NK-92 (cell line): ENCODE measurements at regions not wholly inside any gene's neighbourhood (a gene's known extent, or its start where the extent isn't known, plus 50 kb on each side); places are given as distances from the start of the nearest gene placed in this dataset.

Experiments
- DNase-seq: peaks from one replicate; lab custom pipeline; 2025; ENCODE audit not compliant: unreplicated experiment; lab: John Stamatoyannopoulos, UW

GRCh38 chr3:46114323-46114988 lies 87.2 kb upstream of the XCR1 start:
- DNase-seq, result no peak

- DNase-seq, result no peak
Observed at GRCh38 chr3:46113608-46114007, 86.3 kb upstream of the XCR1 start.

- DNase-seq, result no peak
Observed at GRCh38 chr3:46112984-46113383, 85.7 kb upstream of the XCR1 start.

- no peak for DNase-seq
Observed at GRCh38 chr3:46112296-46112695, 85.0 kb upstream of the XCR1 start.

DNA sequence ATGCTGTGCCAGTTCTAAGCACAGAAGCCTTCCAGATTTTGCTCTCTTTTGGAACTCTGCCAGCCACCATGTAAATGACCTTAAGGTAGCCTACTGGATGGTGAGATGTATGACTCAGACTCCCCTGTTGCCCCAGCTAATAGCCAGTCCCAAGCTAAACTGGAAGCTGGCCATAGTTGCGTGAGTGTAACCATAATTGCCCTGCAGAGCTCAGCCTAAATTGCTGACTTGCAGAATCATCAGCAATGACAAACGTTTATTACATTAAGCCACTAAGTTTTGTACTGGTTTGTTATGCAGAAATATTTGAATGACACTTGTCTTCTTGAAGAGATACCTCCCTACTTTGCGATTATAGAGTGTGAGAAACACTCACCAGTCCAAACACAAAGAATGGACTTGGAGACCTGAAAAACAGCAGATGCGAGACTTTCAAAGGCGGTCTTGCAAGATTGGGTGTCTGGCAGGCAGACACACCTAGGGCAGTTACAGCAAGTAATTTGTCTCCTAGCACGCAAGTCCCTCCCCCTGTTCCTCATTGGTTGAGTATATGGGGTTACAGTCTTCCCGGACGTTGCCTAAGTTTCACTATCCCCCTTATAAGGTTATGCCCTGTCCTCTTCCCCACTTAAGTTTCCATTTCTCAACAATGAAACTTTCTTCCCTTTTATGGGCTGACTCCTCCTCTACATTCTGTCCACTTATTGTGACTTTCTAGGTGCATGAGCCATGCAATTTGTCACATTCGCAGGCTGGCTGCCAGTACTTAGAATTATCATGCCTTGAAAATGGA lies 83.6 kb upstream of the XCR1 start:
- DNase-seq, result no peak

DNA sequence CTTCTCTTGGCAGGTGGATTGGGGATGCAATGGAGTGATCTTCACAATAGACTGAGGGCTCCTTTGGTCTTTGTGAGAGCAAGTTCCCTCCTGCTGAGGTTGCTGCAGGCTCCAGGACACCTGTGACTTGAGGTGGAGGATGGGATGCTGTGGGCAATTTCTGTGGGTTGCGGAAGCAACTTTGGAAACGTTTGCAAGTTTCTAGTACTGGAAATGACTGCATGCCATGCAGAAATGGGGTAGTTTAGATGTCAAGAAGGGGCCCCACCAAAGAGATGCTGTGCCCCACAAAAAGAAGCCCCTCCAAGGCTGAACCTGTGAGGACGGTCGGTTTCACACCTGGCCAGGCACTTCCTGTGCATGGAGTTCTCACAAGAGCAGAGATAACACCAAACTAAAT lies 80.4 kb upstream of the XCR1 start:
- no peak for DNase-seq

GRCh38 chr3:46105306-46105919 lies 78.1 kb upstream of the XCR1 start:
- no peak for DNase-seq

- DNase-seq, result no peak
Observed at GRCh38 chr3:46104706-46105105, 77.4 kb upstream of the XCR1 start.

DNA sequence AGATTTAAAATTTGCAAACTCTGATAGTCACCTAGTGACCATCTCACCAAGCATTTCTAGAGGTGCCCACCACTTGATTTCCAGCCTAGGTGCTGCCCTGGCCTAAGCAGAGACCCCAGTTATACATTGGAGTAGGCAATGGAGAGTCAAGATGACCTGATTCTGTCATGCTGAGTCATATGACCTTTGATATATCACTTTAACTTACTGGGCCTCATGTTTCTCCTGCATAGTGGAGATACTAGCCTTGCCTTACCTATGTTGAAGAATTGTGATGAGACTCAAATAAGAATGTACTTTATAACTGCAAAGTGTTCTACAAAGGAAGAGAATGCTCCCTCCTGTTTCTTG lies 75.5 kb upstream of the XCR1 start:
- no peak for DNase-seq

- no peak for DNase-seq
Observed at GRCh38 chr3:46102059-46102779, 74.9 kb upstream of the XCR1 start.

- DNase-seq, result no peak
Observed at GRCh38 chr3:46100812-46101211, 73.5 kb upstream of the XCR1 start.

DNA sequence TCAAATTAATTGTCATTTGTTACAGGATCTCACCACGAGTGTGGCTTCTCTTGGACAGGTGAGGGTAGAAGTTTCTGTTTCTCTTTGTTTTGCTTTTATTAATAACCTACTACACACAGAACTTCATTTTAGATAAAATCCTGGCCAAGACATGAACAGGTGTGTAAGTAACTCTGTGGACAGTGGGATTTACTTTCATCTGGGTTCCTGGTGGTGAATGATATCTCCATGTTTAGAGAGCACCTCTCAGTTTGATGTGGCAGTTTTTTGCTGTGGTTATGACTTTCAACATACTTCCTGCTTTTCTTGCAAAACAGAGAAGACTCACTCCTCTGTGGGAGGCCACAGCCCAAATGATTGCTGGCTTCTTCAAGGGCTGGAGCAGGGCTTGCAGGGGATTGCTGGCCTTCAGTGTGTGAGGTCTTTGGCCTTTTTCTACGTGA lies 71.1 kb upstream of the XCR1 start:
- no peak for DNase-seq

GRCh38 chr3:46097691-46098241 lies 70.5 kb upstream of the XCR1 start:
- no peak for DNase-seq

DNA sequence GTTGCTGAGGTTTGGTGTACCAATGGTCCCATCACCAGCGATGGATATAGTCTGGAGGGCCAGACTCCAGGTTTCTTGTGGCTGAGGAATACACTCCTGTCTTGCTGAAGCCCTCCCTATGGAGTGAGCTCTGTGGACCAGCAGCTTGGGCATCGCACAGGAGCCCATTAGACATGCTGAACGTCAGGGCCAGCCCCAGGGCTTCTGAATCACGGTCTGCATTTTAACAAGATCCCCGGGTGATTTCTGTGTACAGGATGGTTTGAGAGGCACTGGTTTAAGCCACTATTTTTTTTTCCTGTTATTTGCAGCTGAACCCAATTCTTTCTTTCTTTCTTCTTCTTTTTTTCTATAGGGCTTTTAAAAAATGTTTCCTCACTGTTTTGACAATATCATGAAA lies 69.5 kb upstream of the XCR1 start:
- no peak for DNase-seq

DNA sequence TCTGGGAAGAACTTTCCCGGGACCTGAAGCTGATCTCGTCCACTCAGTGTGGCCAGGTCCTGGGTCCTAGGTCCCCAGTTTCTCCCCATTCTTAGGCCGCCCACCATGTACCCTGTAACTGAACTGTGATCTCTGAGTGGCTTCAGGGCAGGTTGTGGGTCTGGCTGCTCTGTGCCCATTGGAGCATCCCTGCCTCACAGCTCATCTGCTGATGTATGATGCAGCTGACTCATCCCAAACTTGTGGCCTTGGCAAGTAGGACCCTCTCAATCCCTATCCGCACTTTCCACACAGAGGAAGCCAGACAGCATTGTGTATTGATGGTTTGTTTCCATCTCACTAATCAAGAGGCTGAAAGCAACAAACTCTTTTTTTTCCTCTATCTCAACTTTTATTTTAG lies 69.1 kb upstream of the XCR1 start:
- no peak for DNase-seq

DNA sequence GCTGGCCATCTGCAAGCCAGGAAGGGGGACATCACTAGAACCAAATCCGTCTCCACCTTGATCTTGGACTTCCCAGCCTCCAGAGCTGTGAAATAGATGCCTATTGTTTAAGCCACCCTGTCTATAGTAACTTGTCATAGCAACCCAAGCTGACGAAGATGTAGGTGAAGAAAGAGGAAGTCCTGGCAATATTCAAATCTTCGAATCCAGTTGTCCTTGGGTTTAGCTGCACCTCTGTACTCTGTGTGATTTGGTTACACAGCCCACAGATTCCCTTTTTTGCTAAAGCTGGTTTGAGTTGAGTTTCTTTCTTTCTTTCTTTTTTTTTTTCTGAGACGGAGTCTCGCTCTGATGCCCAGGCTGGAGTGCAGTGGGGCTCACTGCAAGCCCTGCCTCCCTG lies 68.0 kb upstream of the XCR1 start:
- no peak for DNase-seq

DNA sequence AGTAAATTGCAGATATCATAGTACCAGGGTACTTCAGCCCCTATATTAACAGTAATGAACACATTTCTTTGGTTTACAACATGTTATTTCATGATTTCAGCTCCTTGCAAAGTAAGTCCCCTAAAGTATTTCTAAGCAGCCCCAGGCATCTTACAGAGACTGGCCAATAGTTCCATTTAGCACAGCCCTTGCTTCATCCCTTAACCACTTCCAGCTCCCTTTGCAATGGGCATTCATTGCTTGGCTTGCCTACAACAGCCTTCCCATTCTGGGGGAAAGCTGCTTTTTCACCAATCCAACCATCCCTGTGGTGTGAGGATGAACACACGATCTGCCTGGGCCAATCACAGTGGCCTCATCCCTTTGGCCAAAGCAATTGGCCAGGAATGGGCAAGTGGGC lies 67.2 kb upstream of the XCR1 start:
- DNase-seq, result no peak

- no peak for DNase-seq
Observed at GRCh38 chr3:46093966-46094365, 66.7 kb upstream of the XCR1 start.

DNA sequence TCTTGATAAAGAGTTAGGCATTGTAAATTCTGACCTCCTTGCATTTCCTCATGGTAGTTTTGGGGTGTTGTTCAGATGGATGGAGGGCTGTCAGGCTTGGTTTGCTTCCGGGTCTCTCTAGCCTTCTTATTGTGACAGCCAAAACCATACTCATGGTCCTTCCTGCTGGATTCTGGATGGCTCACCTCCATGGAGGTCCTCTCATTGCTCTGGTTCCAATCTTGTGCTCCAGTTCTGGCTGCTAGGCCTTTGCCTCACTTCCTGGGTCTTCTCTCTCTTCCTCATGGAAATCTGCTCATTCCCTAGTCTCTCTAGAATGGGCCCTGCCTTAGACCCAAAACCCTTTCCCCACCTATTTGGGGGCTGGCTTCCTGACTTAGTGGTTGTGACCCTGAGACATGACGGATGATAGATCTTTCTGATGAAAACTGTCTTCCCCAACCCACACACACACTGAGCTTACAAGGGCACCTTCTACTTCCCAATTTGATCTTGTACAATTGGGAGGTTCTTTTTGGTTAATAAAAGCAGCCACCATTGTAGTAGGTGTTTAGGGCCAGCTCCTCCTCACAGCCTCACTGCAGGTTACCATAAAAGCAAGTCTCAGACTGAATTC lies 66.2 kb upstream of the XCR1 start:
- DNase-seq, result no peak

GRCh38 chr3:46092702-46093080 lies 65.4 kb upstream of the XCR1 start:
- DNase-seq, result no peak
